GM18519 (cell line): ENCODE measurements at regions not wholly inside any gene's neighbourhood (a gene's known extent, or its start where the extent isn't known, plus 50 kb on each side); places are given as distances from the start of the nearest gene placed in this dataset.

Source experiments
- ATAC-seq: cut with Tn5 transposase; IDR thresholded peaks from one replicate; pipeline ENCODE4 v1.9.1; 2021; ENCODE audit warnings: mild to moderate bottlenecking, moderate library complexity; ENCODE audit not compliant: unreplicated experiment, low FRiP score

- ATAC-seq = no peak
Observed at GRCh38 chr6:169890049-169890448, 138.6 kb downstream of the ERMARD start.

GRCh38 chr6:169887529-169888140, 136.2 kb downstream of the ERMARD start:
- ATAC-seq = no peak

- ATAC-seq = no peak
Observed at GRCh38 chr6:169886631-169887227, 135.3 kb downstream of the ERMARD start.

GRCh38 chr6:169885831-169886230, 134.4 kb downstream of the ERMARD start:
- no peak for ATAC-seq

- no peak for ATAC-seq
Observed at GRCh38 chr6:169885131-169885530, 133.7 kb downstream of the ERMARD start.

- ATAC-seq = no peak
Observed at GRCh38 chr6:169884158-169884557, 132.7 kb downstream of the ERMARD start.

- no peak for ATAC-seq
Observed at GRCh38 chr6:169883316-169883715, 131.9 kb downstream of the ERMARD start.

GRCh38 chr6:169881976-169882375, 130.6 kb downstream of the ERMARD start:
- ATAC-seq = no peak

GRCh38 chr6:169881398-169881797, 130.0 kb downstream of the ERMARD start:
- ATAC-seq = no peak

- no peak for ATAC-seq
Observed at GRCh38 chr6:169880516-169880915, 129.1 kb downstream of the ERMARD start.

- no peak for ATAC-seq
Observed at GRCh38 chr6:169869301-169869700, 117.9 kb downstream of the ERMARD start.

GRCh38 chr6:169868458-169868857, 117.0 kb downstream of the ERMARD start:
- ATAC-seq = peak; percentile 64

- ATAC-seq = no peak
Observed at GRCh38 chr6:169867751-169868191, 116.3 kb downstream of the ERMARD start.

- ATAC-seq = no peak
Observed at GRCh38 chr6:169866668-169867521, 115.5 kb downstream of the ERMARD start.

GRCh38 chr6:169866140-169866534, 114.7 kb downstream of the ERMARD start:
- no peak for ATAC-seq

- no peak for ATAC-seq
Observed at GRCh38 chr6:169865346-169866139, 114.1 kb downstream of the ERMARD start.

- no peak for ATAC-seq
Observed at GRCh38 chr6:169864148-169865020, 113.0 kb downstream of the ERMARD start.

GRCh38 chr6:169863710-169864109, 112.3 kb downstream of the ERMARD start:
- ATAC-seq = no peak

GRCh38 chr6:169862892-169863525, 111.6 kb downstream of the ERMARD start:
- ATAC-seq = no peak
